ENCODE measurements at regions not wholly inside any gene's neighbourhood (a gene's known extent, or its start where the extent isn't known, plus 50 kb on each side); places are given as distances from the start of the nearest gene placed in this dataset.
A peak's percentile ranks its signal among the peaks of the same experiment; 100 is the strongest.

GRCh38 chr22:48968201-48968959, 859.3 kb downstream of the BRD1 start:
- DNase-seq (ENCODE audit: low spot score): peak; percentile 68
- intact Hi-C loops (cut with DNase I): no loop called here

- intact Hi-C loops (cut with DNase I): no loop called here
- DNase-seq (ENCODE audit: low spot score): no peak
Observed at GRCh38 chr22:48963405-48963804, 864.3 kb downstream of the BRD1 start.

- intact Hi-C loops (cut with DNase I): no loop called here
- peak; percentile 23 for DNase-seq (ENCODE audit: low spot score)
Observed at GRCh38 chr22:48961705-48962104, 866.0 kb downstream of the BRD1 start.

- intact Hi-C loops (cut with DNase I): no loop called here
- DNase-seq (ENCODE audit: low spot score): peak; percentile 22
Observed at GRCh38 chr22:48960980-48961660, 866.6 kb downstream of the BRD1 start.

- intact Hi-C loops (cut with DNase I): no loop called here
- DNase-seq (ENCODE audit: low spot score): no peak
Observed at GRCh38 chr22:48960576-48960975, 867.1 kb downstream of the BRD1 start.

GRCh38 chr22:48959496-48959895, 868.2 kb downstream of the BRD1 start:
- intact Hi-C loops (cut with DNase I): no loop called here
- DNase-seq (ENCODE audit: low spot score): peak; percentile 70

GRCh38 chr22:48957987-48958321, 869.7 kb downstream of the BRD1 start:
- DNase-seq (ENCODE audit: low spot score): peak; percentile 26
- intact Hi-C loops (cut with DNase I): no loop called here

GRCh38 chr22:48957311-48957986, 870.2 kb downstream of the BRD1 start:
- peak; percentile 78 for DNase-seq (ENCODE audit: low spot score)
- intact Hi-C loops (cut with DNase I): no loop called here

GRCh38 chr22:48955351-48956311, 872.0 kb downstream of the BRD1 start:
- DNase-seq (ENCODE audit: low spot score): peak; percentile 67
- intact Hi-C loops (cut with DNase I): no loop called here

- peak; percentile 80 for DNase-seq (ENCODE audit: low spot score)
- intact Hi-C loops (cut with DNase I): no loop called here
Observed at GRCh38 chr22:48954781-48955311, 872.8 kb downstream of the BRD1 start.

- intact Hi-C loops (cut with DNase I): no loop called here
- peak; percentile 38 for DNase-seq (ENCODE audit: low spot score)
Observed at GRCh38 chr22:48953830-48954229, 873.8 kb downstream of the BRD1 start.

GRCh38 chr22:48953103-48953720, 874.5 kb downstream of the BRD1 start:
- peak; percentile 71 for DNase-seq (ENCODE audit: low spot score)
- intact Hi-C loops (cut with DNase I): no loop called here

GRCh38 chr22:48952256-48953102, 875.2 kb downstream of the BRD1 start:
- intact Hi-C loops (cut with DNase I): no loop called here
- DNase-seq (ENCODE audit: low spot score): peak; percentile 76

GRCh38 chr22:48951836-48952235, 875.8 kb downstream of the BRD1 start:
- no peak for DNase-seq (ENCODE audit: low spot score)
- intact Hi-C loops (cut with DNase I): no loop called here

- intact Hi-C loops (cut with DNase I): no loop called here
- DNase-seq (ENCODE audit: low spot score): peak; percentile 62
Observed at GRCh38 chr22:48950151-48950915, 877.3 kb downstream of the BRD1 start.

GRCh38 chr22:48949375-48950149, 878.1 kb downstream of the BRD1 start:
- intact Hi-C loops (cut with DNase I): no loop called here
- no peak for DNase-seq (ENCODE audit: low spot score)
